ENCODE measurements at regions not wholly inside any gene's neighbourhood (a gene's known extent, or its start where the extent isn't known, plus 50 kb on each side); places are given as distances from the start of the nearest gene placed in this dataset.
A peak's percentile ranks its signal among the peaks of the same experiment; 100 is the strongest.

- DNase-seq = no peak
Observed at GRCh38 chr12:45634273-45634917, 95.1 kb upstream of the ARID2 start.

- DNase-seq = no peak
Observed at GRCh38 chr12:45637242-45637641, 92.3 kb upstream of the ARID2 start.

- no peak for DNase-seq
Observed at GRCh38 chr12:45637706-45638105, 91.8 kb upstream of the ARID2 start.

- DNase-seq = no peak
Observed at GRCh38 chr12:45638386-45638785, 91.1 kb upstream of the ARID2 start.

- DNase-seq = no peak
Observed at GRCh38 chr12:45644541-45644940, 85.0 kb upstream of the ARID2 start.

GRCh38 chr12:45646851-45647581 is 82.5 kb upstream of the ARID2 start:
- no peak for DNase-seq

- no peak for DNase-seq
Observed at GRCh38 chr12:45648070-45648469, 81.4 kb upstream of the ARID2 start.

GRCh38 chr12:45651029-45651428 is 78.5 kb upstream of the ARID2 start:
- no peak for DNase-seq

- no peak for DNase-seq
Observed at GRCh38 chr12:45654002-45654665, 75.4 kb upstream of the ARID2 start.

GRCh38 chr12:45655186-45655585 is 74.3 kb upstream of the ARID2 start:
- DNase-seq = peak; percentile 29

- DNase-seq = no peak
Observed at GRCh38 chr12:45655743-45656142, 73.8 kb upstream of the ARID2 start.

- no peak for DNase-seq
Observed at GRCh38 chr12:45658020-45658419, 71.5 kb upstream of the ARID2 start.

- no peak for DNase-seq
Observed at GRCh38 chr12:45660330-45660729, 69.2 kb upstream of the ARID2 start.

- DNase-seq = no peak
Observed at GRCh38 chr12:45663455-45663854, 66.1 kb upstream of the ARID2 start.

GRCh38 chr12:45665941-45666340 is 63.6 kb upstream of the ARID2 start:
- DNase-seq = no peak

GRCh38 chr12:45666396-45666795 is 63.1 kb upstream of the ARID2 start:
- no peak for DNase-seq

GRCh38 chr12:45666816-45667215 is 62.7 kb upstream of the ARID2 start:
- no peak for DNase-seq

GRCh38 chr12:45667761-45668160 is 61.7 kb upstream of the ARID2 start:
- DNase-seq = no peak

GRCh38 chr12:45668641-45669040 is 60.9 kb upstream of the ARID2 start:
- DNase-seq = no peak

- DNase-seq = no peak
Observed at GRCh38 chr12:45669093-45669492, 60.4 kb upstream of the ARID2 start.

- DNase-seq = no peak
Observed at GRCh38 chr12:45669792-45670191, 59.7 kb upstream of the ARID2 start.

- DNase-seq = no peak
Observed at GRCh38 chr12:45670346-45671065, 59.0 kb upstream of the ARID2 start.

- no peak for DNase-seq
Observed at GRCh38 chr12:45671254-45671653, 58.3 kb upstream of the ARID2 start.

Measured in activated effector memory CD4-positive, alpha-beta T cell treated with Interleukin-2 at 50 U/mL for 16 hours (primary cell).